Skin of body (tissue), 1 donor: ENCODE measurements at regions not wholly inside any gene's neighbourhood (a gene's known extent, or its start where the extent isn't known, plus 50 kb on each side); places are given as distances from the start of the nearest gene placed in this dataset.
"Not testable (repeated sequence)": the region's sequence is repeated elsewhere in the genome, so short reads cannot be mapped to it uniquely, and the experiment has no call there.

Source experiments
- DNase-seq: peaks from one replicate; lab custom pipeline; 2025; lab: John Stamatoyannopoulos, UW

DNA sequence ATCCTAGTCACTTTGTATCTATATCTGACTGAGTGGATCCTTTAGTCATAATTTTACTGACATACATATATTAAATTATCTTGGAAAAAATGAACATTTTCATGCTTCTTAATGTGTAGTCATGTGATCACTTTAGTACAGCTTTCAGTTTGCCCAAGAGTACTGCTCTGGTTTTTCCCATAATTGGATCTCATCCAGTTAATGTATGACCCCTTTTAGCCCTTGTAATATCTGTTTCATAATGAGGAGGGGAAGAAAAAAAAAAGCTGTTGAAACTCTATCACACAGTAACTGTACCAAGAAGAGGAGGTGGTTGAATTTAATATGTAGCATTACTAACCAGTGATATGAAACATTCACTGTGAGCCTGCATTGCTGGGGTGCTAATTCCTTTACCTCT lies 328.7 kb downstream of the PTPRC start:
- no peak for DNase-seq

DNA sequence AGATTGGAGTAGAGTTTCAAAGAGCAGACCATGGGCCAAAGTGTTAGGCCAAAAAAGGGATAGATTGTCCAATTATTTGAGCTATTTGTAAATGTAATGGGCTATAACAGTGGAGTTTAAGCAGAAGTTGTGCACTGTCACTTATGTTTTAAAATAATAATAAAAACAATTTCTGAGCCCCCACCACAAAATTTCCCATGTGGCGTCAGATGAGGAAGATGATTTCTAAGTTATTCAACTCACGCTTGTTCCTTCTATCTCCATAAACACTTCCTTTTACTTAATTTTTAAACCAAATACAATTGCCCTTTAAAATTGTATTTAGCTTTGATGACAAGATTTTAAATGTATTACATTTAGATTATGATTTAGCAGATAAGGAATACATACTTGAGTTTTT lies 330.0 kb downstream of the PTPRC start:
- no peak for DNase-seq

DNA sequence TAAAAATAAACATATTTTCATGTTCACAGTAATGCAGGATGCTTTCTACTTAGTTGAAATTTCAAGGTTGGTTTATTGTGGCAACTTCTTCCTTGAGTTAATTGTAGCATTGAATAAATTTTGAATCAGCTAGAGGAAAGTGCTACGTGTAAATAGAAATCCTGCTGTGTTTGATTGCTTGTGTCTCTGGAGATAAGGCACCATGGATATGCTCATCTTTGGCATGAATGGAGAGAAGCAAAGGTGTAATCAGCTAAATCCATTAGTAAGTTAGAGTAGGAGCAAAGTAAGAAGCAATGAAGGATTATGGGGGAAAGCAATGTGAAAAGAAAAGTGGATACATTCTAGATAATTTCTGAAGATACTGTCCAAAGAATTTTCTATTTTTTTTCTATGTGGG lies 331.1 kb downstream of the PTPRC start:
- DNase-seq = no peak

DNA sequence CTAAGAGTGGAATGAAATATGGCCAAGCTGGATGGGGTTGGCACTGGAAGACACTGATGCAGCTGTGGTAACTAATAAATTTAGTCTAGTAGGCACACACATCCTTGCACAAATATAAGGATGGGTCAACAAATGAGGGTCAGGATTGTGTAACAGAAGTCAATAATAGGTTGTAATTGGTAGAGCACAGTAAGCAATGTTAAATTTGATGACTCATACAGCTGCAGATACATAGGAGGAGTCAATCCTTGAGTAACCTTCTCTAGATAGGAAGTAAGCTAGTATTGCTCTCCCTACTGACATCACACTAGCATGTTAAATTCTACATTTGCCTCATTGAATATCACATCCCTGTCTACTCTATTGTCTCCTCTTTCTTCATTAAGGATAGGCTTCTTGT lies 332.1 kb downstream of the PTPRC start:
- no peak for DNase-seq

DNA sequence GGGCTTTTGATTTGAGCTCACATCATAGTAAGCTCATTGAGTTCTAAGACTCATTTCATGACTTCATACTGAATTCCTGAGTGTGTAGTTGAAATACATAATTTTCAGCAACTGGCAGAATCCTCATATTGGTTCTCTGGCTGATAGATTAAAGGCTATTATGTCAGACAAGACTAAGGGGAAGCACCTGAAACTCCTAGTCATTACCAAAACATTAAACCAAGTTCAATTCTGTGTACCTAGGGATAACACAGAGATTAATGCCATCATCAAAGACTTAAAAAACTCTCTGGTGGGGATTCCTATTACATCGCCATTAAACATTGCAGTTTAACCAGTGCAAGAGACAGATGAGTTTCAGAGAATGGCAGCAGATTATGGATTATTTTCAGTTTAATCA lies 339.1 kb downstream of the PTPRC start:
- DNase-seq = no peak

DNA sequence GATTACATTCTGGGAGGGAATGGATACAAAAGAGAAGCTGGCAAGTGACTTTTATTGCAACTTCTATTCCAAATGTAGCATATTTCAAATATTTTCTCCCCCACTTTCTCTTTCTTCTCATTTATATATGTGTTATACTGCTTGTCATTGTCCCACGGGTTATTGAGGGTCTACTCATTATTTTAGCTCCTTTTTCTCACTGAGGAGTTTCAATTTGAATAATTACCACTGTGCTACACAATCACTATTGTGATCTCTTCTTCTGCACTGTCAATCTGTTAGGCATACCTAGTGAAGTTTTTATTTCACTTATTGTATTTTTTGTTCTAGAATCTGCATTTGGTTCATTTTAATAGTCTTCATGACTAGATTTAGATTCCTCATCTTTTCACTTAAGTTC lies 339.7 kb downstream of the PTPRC start:
- DNase-seq = no peak

DNA sequence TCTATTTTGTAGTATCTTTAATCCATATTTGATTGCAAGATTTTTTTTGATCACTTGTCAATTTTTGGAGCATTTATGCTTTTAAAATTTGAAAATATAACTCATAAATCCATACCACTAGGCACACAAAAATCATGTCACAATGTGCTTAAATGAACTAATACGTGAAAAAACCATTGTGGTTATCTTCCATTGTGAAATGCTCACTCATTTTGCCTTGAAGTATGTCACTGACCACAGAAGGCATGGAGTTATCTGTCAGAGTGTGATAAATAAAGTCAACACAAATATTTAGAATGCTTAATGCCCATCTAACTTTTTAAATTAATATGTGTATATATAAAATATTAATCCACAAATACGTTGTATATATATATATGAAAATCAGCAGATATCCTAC lies 347.2 kb downstream of the PTPRC start:
- no peak for DNase-seq

DNA sequence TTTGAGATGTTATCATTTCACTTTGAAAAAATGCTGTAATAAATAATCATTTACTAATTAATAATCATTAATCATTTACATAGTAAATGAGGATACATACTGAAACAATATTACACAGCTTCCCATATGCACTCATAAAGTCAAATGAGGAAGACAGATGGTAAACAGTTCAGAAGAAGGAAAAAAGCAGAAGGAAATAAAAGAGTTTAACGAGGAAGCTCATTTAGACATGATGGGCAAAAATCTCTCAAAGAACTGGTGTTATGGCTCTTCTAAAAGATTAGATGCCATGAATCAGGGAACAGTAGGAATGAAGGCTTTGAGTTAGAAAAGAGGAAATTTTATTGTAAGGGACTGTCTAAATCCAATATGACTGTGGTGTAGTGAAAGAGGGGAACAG lies 347.6 kb downstream of the PTPRC start:
- no peak for DNase-seq

DNA sequence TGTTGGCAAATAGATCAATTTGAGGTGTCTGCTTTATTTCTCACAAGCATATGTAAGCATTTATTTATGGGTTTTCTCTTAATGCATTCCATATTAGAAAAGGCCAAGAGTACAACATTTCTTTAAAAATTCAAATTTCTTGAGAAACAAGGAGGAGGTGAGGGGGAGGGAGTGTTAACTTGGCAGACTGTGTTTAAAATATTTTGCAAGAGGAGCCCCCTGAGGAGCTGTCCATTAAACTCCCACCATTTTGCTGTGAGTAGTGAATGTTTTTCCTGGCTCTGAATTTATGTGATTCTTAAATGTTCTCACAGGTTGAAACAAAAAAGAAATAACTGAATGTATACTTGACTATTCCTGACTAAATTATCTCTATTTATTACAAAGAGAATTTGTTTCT lies 363.8 kb downstream of the PTPRC start:
- DNase-seq = peak; percentile 63

DNA sequence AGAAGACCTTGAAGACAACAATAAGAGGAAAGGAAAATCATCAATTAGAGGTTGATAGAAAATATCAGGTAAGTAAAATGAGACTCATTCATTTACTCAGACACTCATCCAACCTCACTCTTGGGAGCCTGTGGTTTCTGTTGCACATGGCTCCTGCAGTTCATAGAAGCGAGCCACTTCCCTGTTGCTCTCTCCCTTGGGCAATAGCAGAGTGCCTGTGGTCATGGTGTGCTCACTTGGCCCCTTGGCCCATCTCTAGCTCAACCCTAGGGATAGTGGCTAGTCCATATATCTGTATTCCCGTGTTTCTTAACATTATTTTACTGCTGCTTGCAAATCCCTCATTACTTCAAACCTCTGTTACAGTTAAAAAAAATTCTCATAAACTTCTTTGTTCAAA lies 368.6 kb downstream of the PTPRC start:
- DNase-seq = no peak

DNA sequence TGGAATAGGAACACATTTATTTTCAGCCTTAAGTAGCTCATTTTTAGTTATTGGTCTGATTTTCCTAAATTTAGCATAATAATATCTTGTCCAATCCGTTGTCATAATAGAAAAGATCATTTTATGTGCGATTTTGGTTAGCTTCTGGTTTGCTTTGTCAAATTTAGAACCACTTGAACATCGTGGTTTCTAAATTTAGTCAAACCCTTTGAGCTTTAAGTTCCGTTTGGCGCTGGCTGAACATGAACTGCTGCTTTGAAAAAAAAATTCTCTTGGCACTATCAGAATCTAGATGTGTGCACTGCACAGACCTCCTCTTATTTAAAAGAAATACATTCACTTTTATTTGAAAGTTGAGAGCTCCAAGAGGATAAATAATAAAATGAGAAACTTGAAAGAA lies 370.6 kb downstream of the PTPRC start:
- no peak for DNase-seq

DNA sequence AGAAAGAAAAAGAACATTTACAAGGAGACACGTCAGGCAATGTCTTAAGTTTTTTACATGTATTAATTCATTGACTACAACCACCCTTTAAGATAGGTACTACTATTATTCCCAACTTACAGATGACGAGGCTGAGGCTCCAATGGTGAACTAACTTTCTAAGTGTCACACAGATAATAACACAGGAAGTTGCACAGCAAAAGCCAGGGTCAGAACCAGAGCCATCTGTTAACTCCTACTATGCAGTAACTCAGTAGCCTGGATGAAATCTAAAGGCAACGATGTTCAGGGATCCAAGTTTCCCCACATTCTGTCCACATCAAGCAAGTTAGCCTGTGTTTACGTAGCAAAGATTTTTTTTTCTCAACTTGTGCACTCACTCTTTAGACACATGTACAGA lies 371.7 kb downstream of the PTPRC start:
- no peak for DNase-seq

DNA sequence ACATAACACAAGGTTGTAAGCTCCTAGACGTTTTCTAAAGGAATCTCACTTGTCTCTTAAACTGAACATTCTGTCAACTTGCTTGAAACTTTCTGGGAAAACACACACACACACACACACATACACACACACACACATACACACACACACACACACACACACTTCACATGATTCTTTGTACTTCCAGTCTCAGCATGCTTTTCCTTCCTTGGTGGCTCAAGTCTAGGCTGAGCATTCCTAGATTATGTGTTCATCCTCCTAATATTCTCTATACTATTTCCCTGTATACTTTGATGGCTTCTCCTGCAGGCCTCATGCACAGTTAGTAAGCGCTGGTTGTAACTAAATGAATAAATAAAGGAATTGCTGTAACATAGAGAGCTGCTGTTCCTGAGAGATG lies 372.1 kb downstream of the PTPRC start:
- no peak for DNase-seq

DNA sequence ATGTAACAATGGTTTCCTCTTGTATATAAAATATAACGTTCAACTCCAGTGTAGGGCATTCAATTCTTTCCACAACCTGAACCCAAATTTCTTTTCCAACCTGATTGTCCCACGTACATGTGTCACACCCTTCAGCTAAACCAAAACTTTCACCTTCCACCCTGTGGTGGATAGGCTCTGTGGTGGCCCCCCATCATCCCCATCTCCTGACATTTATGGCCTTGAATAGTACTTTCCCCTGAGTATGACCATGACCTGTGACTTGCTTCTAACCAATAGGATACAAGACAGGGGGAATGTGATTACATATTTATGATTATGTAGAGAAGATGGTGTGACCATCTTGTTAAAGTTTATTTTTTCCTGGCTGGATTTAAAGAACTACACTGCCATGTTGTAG lies 377.0 kb downstream of the PTPRC start:
- no peak for DNase-seq

DNA sequence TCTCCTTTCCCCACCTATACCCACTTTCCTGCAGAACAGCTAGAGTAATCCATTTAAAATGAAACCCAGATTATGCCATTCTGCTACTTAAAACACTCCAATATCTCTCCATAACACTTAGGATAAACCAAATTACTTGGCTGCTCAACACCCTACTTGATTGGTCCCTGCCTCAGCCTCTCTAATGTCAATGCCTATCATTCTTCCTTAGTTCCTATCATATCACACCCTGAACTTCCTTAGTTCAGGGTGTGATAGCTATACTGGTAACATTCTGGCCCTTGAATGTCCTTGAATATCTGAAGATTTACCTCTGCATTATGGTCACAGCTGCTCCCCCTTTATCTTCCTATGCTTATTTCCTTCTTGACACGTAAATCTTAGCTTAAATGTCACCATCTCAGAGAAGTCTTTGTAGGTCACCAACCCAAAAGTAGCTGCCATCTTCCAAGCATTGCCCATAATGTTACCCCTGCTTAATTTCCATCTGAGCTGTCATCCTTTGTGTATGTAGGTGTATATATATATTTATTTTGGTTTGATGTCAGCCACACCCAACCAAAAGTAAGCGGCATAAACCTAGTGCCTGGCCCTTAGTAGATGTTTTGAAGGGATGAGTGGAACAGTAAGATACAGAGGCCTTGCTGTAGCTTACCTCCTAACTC lies 379.8 kb downstream of the PTPRC start:
- no peak for DNase-seq

DNA sequence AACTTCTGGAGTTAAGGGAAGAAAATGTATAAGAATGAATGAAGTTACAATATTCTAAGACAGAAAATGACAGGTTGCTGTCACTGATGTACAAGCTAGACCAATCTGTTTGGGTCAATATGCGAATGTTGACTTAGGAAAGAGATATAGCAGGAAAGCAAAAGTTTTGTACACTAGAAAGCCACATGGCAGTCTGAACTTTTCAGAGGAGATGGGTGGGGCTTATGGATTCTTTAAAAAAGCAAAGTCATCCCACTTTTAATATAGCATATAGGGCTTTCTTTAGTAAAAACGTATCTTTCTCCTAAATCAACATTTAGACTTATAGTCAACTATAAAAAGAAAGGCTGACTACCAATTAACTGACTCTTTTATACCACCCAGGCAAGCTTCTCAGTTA lies 381.2 kb downstream of the PTPRC start:
- DNase-seq = no peak

DNA sequence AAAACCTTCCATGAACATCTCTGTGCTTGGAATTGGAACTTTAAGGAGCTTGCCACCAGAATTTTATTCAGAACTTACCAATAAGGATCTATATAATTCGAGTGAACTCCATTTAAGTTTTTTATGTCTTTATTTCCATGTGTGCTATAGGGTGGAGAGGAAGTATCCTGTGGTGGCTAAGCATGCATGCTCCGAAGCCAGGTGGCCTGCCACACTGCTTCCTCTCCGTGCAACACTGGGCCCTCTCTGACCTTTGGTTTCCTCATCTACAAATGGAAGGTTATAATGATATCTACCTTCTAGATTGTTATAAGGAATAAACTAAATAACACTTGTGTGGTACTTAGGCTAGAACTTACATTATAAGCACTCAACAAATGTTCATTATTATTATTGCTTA lies 382.1 kb downstream of the PTPRC start:
- DNase-seq = no peak

DNA sequence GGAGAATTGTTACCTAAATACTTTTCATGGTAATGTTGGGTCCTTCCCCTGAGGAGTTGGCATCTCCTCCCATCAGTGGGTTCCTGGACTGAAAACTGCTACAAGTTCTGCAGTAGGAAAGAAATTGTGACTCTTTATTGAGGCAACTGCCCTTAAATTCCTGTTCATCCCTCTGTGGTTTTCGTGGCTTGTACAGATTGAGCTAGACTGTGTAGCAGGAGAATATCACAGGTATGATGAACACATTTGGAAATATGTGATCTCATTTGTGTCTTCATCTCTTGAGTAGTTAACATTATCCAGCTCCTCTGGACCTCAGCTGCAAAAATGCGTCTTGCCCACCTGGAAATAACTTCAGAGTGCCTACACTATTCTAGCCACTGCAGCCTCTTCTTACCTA lies 390.6 kb downstream of the PTPRC start:
- DNase-seq = no peak

DNA sequence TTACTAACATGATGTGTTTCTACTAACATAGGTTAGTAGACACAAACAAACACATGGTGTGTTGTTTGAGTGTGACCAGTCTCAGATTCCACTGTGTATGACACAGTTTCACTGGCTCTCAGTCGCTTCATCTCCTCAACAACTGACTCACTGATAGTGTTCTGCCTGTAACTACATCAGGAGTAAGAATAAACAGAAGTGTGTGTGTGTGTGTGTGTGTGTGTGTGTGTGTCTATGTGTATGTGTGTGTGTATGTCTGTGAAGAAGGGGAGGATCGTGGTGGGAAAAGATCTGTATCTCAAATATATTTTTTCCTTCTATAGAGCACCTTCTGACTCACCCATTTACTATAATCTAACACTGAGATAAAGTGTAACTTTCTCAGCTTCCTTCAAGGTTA lies 391.0 kb downstream of the PTPRC start:
- no peak for DNase-seq

DNA sequence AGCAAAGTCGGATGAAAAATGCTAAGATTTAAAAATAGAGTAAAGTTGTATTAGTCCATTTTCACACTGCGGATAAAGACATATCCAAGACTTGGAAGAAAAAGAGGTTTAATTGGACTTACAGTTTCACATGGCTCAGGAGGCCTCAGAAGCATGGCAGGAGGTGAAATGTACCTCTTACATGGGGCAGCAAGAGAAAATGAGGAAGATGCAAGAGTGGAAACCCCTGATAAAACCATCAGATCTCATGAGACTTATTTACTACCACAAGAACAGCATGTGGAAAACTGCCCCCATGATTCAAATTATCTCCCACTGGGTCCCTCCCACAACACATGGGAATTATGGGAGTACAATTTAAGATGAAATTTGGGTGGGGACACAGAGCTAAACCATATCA lies 391.7 kb downstream of the PTPRC start:
- not testable (repeated sequence) for DNase-seq

DNA sequence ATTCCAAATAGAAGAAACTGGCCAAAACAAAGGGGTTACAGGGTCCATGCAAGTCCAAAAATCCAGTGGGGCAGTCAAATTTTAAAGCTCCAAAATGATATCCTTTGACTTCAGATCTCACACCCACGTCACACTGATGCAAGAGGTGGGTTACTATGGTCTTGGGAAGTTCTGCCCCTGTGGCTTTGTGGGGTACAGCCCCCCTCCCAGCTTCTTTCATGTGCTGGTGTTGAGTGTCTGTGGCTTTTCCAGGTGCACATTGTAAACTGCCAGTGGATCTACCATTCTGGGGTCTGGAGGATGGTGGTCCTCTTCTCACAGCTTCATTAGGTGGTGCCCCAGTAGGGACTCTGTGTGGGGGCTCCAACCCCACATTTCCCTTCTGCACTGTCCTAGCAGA lies 392.3 kb downstream of the PTPRC start:
- not testable (repeated sequence) for DNase-seq

DNA sequence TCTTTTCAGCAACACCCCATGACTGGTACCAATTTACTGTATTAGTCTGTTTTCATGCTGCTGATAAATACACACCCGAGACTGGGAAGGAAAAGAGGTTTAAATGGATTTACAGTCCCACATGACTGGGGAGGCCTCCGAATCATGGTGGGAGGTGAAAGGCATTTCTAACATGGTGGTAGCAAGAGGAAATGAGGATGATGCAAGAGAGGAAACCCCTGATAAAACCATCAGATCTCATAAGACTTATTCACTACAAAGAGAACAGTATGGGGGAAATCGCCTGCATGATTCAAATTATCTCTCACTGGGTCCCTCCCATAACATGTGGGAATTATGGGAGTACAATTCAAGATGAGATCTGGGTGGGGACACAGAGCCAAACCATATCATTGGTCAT lies 393.6 kb downstream of the PTPRC start:
- not testable (repeated sequence) for DNase-seq

DNA sequence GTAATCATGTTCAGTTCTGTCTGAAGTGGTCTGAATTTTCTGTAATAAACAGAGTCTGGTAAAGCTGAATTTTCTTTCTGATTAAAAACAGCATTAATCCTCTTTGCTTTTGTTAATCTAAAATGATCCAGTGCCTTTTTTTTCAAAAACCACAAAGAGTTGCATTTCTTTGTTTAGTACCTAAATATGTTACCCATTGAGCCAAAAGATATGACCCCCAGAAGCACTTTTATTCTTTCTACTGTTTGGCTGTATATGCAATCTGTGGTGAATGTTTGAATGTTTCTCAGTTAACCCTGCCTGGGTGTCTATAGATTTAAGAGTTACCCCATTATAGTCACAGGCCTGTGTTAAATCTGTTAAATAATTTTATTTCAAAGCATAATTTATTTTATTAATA lies 394.8 kb downstream of the PTPRC start:
- DNase-seq = no peak

DNA sequence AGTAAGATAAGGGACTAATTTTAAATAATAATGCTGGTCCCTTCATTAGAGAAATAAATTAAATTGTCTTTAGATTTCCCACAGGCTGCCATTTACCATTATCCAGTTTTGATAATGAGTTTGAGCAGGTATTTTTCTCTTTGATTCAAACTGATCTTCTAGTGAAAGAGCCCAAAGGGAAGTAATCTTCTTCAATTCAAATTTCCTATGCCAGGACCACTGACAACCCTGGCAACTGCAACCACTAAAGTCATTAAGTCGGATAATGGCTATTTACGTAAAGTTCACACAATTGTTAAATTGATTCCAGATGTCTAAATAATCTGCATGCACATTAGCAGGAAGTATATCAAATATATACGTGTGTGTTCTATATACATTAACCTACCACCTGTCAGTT lies 399.3 kb downstream of the PTPRC start:
- DNase-seq = no peak
